HUES64 (cell line): ENCODE measurements at regions not wholly inside any gene's neighbourhood (a gene's known extent, or its start where the extent isn't known, plus 50 kb on each side); places are given as distances from the start of the nearest gene placed in this dataset.
"Not testable (repeated sequence)": the region's sequence is repeated elsewhere in the genome, so short reads cannot be mapped to it uniquely, and the experiment has no call there.

Experiments used
- H3K27ac ChIP-seq: 2 replicates; pipeline ENCODE4 v1.7.0; 2013; ENCODE audit warnings: low read depth, low read length, inconsistent platforms
- H3K27me3 ChIP-seq: 2 replicates; pipeline ENCODE4 v1.6.1; 2013; ENCODE audit warnings: mild to moderate bottlenecking, low read length; ENCODE audit not compliant: insufficient read depth
- H3K36me3 ChIP-seq: 2 replicates; pipeline ENCODE4 v1.6.1; 2013; ENCODE audit warnings: mild to moderate bottlenecking, low read length; ENCODE audit not compliant: insufficient read depth
- H3K4me1 ChIP-seq: 2 replicates; pipeline ENCODE4 v1.6.1; 2013; ENCODE audit warnings: mild to moderate bottlenecking, low read length, moderate library complexity; ENCODE audit not compliant: insufficient read depth
- H3K4me3 ChIP-seq: 2 replicates; pipeline ENCODE4 v1.5.1; 2013; ENCODE audit warnings: mild to moderate bottlenecking, low read length, moderate library complexity
- H3K9ac ChIP-seq: 2 replicates; pipeline ENCODE4 v1.6.1; 2013; ENCODE audit warnings: mild to moderate bottlenecking, low read depth, low read length
- H3K9me3 ChIP-seq: 2 replicates; pipeline ENCODE4 v1.6.1; 2013; ENCODE audit warnings: low read depth, low read length; ENCODE audit not compliant: insufficient read depth
- WGBS: fragments of 150-250, 120-280 bp; methylation state at CpG from one replicate; pipeline ENCODE4 v1.1.7; 2013; ENCODE audit warnings: missing lambda C conversion rate; 5-methylcytosine and 5-hydroxymethylcytosine counted together

GRCh38 chr10:124197371-124198124 is 104.2 kb upstream of the CHST15 start:
- Histone ChIP-seq H3K36me3 (no peaks in the 10 kb centered on the region), H3K27ac (no peak overlapping the region), H3K9me3 (no peaks in the 10 kb centered on the region), H3K4me1 (no peaks in the 10 kb centered on the region), H3K27me3 (no peaks in the 10 kb centered on the region), H3K9ac (no peak overlapping the region), H3K4me3 (no peak overlapping the region)
- WGBS = 92% methylated on average over 24 of the region's 25 CpGs

DNA sequence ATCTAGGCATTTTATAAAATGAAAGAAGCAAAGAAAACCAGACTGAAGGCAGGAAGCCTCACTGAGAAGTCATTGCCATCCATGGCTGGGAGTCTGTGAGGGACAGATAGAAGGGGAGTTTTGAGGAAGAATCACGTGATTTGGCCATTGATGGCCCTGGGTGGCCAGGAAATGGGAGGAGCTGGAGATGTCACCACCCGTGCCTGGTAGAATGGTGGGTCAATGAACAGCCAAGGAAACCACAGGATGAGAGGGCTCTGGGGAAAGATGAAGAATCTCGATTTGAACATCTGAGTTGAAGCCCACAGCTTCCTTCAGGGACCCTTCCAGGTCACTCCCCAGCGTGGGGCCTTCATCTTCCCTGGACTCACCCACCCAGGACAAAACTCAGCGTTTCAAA is 103.3 kb upstream of the CHST15 start:
- Histone ChIP-seq H3K9ac (no peak overlapping the region), H3K27ac (no peak overlapping the region), H3K4me1 (no peaks in the 10 kb centered on the region), H3K27me3 (no peaks in the 10 kb centered on the region), H3K9me3 (no peaks in the 10 kb centered on the region), H3K36me3 (no peaks in the 10 kb centered on the region), H3K4me3 (no peak overlapping the region)
- 79% methylated on average over 5 of the region's 5 CpGs for WGBS

GRCh38 chr10:124194199-124194824 is 100.9 kb upstream of the CHST15 start:
- no peaks in the 10 kb centered on the region for H3K4me1 ChIP-seq
- H3K27ac ChIP-seq = no peak overlapping the region
- H3K27me3 ChIP-seq = no peaks in the 10 kb centered on the region
- no peaks in the 10 kb centered on the region for H3K9me3 ChIP-seq
- no peak overlapping the region for H3K9ac ChIP-seq
- no peak overlapping the region for H3K4me3 ChIP-seq
- H3K36me3 ChIP-seq = no peaks in the 10 kb centered on the region
- WGBS = 92% methylated on average over 2 of the region's 2 CpGs

DNA sequence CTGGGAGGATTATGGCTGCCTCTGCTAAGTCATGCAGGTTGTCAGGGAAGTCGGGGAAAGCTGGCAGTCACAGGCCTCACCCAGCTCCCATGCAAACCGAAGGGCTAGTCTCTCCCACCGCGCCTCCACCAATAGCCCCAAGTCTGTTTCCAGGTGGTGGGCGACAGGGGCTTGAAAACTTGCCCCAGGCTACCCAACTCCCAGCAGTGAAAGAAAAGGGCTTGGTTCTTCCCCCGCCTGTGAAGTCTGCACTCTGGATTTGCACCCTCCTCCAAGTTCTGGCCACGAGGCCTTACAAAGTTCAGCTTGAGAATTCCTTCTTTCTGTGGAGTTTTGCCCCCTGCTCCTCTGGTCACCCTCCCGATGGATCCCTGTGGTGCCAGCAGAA is 99.9 kb upstream of the CHST15 start:
- Histone ChIP-seq H3K4me1 (no peaks in the 10 kb centered on the region), H3K4me3 (no peak overlapping the region), H3K9me3 (no peaks in the 10 kb centered on the region), H3K9ac (no peak overlapping the region), H3K27ac (no peak overlapping the region), H3K27me3 (no peaks in the 10 kb centered on the region), H3K36me3 (no peaks in the 10 kb centered on the region)
- WGBS = 95% methylated on average over 8 of the region's 8 CpGs

DNA sequence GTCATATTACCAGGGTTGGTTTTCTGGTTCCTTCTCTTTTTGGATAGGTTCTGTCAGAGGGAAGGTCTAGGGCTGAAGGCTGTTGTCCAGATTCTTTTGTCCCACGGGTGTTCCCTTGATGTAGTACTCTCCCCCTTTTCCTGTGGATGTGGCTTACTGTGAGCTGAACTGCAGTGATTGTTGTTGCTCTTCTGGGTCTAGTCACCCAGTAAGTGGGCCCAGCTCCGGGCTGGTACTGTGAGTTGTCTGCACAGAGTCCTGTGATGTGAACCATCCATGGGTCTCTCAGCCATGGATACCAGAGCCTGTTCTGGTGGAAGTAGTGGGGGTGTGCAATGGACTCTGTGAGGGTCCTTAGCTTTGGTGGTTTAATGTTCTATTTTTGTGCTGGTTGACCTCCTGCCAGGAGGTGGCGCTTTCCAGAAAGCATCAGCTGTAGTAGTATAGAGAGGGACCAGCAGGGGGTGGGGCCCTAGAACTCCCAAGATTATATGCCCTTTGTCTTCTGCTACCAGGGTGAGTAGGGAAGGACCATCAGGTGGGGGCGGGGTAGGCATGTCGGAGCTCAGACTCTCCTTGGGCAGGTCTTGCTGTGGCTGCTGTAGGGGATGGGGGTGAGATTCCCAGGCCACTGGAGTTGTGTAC is 99.4 kb upstream of the CHST15 start:
- not testable (repeated sequence) for H3K36me3 ChIP-seq, H3K9ac ChIP-seq, H3K4me3 ChIP-seq, H3K27ac ChIP-seq, H3K9me3 ChIP-seq, H3K4me1 ChIP-seq, H3K27me3 ChIP-seq
- WGBS = 87% methylated on average over 5 of the region's 5 CpGs

DNA sequence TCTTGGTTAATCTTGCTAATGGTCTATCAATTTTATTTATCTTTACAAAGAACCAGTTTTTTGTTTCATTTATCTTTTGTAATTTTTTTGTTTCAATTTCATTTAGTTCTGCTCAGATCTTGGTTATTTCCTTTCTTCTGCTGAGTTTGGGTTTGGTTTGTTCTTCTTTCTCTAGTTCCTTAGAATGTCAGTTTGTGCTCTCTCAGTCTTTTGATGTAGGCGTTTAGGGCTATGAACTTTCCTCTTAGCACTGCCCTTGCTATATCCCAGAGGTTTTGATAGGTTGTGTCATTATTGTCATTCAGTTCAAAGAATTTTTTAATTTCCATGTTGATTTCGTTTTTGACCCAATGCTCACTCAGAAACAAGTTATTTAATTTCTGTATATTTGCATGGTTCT is 97.1 kb upstream of the CHST15 start:
- no CpG with 5 or more reads among the region's 2 CpGs for WGBS

GRCh38 chr10:124186956-124187355 is 93.6 kb upstream of the CHST15 start:
- H3K4me1 ChIP-seq = no peaks in the 10 kb centered on the region

More for the DNA sequence above, 97.1 kb upstream of the CHST15 start:
- H3K4me3 ChIP-seq, H3K4me1 ChIP-seq, H3K27me3 ChIP-seq, H3K9ac ChIP-seq, H3K9me3 ChIP-seq, H3K36me3 ChIP-seq, H3K27ac ChIP-seq: not testable (repeated sequence)

GRCh38 chr10:124185084-124185483 is 91.7 kb upstream of the CHST15 start:
- Histone ChIP-seq H3K27me3 (no peaks in the 10 kb centered on the region), H3K36me3 (no peaks in the 10 kb centered on the region), H3K4me3 (no peak overlapping the region), H3K4me1 (no peaks in the 10 kb centered on the region), H3K9ac (no peak overlapping the region), H3K27ac (no peak overlapping the region), H3K9me3 (no peaks in the 10 kb centered on the region)
- WGBS = 85% methylated on average over 8 of the region's 8 CpGs

More at GRCh38 chr10:124186956-124187355, 93.6 kb upstream of the CHST15 start:
- 87% methylated on average over 7 of the region's 7 CpGs for WGBS
- Histone ChIP-seq H3K9me3 (no peaks in the 10 kb centered on the region), H3K4me3 (no peak overlapping the region), H3K9ac (no peak overlapping the region), H3K36me3 (no peaks in the 10 kb centered on the region), H3K27me3 (no peaks in the 10 kb centered on the region), H3K27ac (no peak overlapping the region)

DNA sequence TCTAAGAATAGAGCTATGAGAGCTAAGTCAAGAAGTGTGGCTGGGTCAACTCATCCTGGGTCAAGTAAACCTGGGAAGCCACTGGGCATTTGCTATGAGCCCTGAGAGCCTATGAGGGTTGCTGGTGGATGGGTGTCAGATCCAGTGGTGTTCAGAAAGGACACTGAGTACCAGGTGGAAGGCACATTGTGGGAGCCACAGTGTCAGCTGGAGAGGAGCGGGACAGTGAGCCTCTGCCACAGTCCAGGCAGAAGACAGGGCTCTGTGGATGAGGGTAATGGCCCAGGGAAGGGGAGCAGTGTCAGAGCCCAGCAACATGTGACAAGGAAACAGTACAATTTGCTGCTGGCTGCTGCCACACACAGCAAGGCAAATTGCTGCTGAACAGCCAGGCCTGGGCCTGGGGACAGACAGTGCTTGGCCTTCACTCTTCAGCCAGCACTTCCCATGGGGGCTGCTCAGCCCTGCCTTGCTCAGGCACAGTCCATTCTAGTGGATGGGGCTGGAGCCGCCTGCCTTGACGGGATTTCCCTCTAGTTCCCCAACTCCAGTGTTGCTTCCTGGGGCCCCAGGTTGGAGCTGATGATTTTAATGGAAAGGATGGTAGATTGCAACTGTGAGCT is 90.9 kb upstream of the CHST15 start:
- no peak overlapping the region for H3K27ac ChIP-seq
- no peak overlapping the region for H3K4me3 ChIP-seq

GRCh38 chr10:124183617-124184016 is 90.2 kb upstream of the CHST15 start:
- Histone ChIP-seq H3K27me3 (no peaks in the 10 kb centered on the region), H3K9me3 (no peaks in the 10 kb centered on the region), H3K9ac (no peak overlapping the region), H3K4me1 (no peaks in the 10 kb centered on the region), H3K4me3 (no peak overlapping the region), H3K27ac (no peak overlapping the region), H3K36me3 (no peaks in the 10 kb centered on the region)
- 96% methylated on average over 7 of the region's 7 CpGs for WGBS

More for the DNA sequence above, 90.9 kb upstream of the CHST15 start:
- Histone ChIP-seq H3K9ac (no peak overlapping the region), H3K27me3 (no peaks in the 10 kb centered on the region), H3K36me3 (no peaks in the 10 kb centered on the region), H3K4me1 (no peaks in the 10 kb centered on the region), H3K9me3 (no peaks in the 10 kb centered on the region)
- WGBS = 92% methylated on average over 3 of the region's 3 CpGs

- Histone ChIP-seq H3K9ac (no peak overlapping the region), H3K36me3 (no peaks in the 10 kb centered on the region), H3K9me3 (no peaks in the 10 kb centered on the region), H3K4me3 (no peak overlapping the region), H3K4me1 (no peaks in the 10 kb centered on the region), H3K27me3 (no peaks in the 10 kb centered on the region), H3K27ac (no peak overlapping the region)
- WGBS = 90% methylated on average over 17 of the region's 17 CpGs
Observed at GRCh38 chr10:124182088-124182541, 88.7 kb upstream of the CHST15 start.
